HG03196 (cell line): ENCODE measurements at regions not wholly inside any gene's neighbourhood (a gene's known extent, or its start where the extent isn't known, plus 50 kb on each side); places are given as distances from the start of the nearest gene placed in this dataset.

ENCODE experiments used
- ATAC-seq: cut with Tn5 transposase; IDR thresholded peaks from one replicate; pipeline ENCODE4 v1.9.1; 2021; ENCODE audit not compliant: unreplicated experiment

DNA sequence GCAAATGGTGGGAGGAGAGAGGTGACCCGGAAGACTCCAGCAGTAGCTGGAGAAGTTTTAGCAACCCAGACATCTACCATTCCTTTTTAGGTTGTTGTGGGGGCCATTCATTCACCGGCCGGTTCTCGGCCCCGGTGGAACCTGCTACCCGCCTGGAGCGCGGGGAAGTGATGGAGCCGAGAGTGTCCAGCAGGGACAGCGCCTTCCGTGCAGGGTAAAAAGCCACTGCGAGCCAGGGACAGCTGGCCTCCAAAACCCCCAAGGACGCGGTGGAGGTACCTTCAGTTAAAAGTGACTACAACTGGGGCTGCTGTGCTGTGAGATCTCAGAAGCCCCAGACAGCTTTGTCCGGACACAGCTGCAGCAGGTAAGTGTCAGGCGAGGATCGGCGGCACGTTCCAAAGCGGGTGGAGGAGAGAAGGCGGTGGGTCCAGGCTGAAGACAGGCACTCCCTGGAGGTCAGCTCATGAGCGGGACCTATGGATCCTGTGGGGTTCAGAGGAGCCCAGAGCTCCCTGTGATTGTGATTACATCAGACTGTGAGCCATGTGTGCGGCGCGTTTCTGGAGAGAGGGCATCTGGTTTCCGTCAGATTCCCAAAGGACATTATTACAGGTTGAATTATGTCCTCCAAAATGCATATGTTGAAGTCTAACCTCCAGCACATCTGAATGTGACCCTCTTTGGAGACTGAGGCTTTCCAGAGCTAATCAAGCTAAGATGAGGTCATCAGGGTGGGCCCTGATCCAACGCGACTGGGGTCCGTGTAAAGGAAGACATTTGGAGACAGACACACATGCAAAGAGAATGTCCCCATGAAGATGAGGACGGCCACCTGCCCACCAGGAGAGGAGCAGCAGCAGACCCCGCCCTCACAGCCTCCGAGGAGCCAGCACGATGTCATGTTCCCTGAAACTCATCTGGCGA lies 276.3 kb downstream of the EIPR1 start:
- ATAC-seq: no peak

- no peak for ATAC-seq
Measured at GRCh38 chr2:3100386-3100785, 277.2 kb downstream of the EIPR1 start.

DNA sequence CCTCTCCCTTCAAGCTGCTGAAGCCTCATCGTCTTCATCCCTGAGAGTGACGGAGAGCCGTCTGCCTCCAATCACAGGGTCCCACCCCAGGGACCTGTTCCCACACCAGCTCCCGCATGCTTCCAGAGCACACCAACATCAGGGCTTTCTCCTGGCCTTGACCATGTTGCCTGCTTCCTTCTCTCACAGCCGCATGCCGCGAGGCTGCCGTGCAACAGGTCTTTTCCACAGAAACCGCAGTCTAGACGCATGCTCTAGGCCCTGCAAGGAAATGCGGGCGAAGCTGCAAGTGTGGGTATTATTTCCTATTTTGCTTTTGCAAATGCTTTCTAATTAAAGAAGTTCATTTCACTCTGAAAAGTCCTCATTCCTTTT lies 277.8 kb downstream of the EIPR1 start:
- no peak for ATAC-seq

GRCh38 chr2:3099145-3099859 lies 278.3 kb downstream of the EIPR1 start:
- no peak for ATAC-seq

GRCh38 chr2:3098231-3098630 lies 279.4 kb downstream of the EIPR1 start:
- ATAC-seq: no peak

DNA sequence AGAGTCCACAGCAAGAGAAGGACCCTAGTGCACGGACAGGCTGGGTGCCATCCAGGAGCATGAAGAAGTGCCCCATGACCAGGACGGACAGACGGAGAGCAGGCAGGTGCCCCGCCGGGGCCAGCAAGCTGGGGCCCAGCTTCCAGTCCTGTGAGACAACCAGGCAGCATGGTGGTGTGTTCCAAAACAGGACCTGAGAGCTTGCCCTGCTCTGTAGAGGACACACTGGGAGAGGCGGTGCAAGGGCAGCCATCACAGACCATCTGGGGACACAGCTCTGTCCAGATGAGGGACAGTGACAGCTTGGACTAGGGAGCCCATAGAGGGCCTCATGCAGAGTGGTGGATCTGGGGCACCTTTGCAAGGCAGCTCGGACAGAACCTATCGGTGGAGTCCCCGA lies 279.8 kb downstream of the EIPR1 start:
- ATAC-seq: no peak

- ATAC-seq: no peak
Measured at GRCh38 chr2:3094999-3095958, 282.3 kb downstream of the EIPR1 start.

DNA sequence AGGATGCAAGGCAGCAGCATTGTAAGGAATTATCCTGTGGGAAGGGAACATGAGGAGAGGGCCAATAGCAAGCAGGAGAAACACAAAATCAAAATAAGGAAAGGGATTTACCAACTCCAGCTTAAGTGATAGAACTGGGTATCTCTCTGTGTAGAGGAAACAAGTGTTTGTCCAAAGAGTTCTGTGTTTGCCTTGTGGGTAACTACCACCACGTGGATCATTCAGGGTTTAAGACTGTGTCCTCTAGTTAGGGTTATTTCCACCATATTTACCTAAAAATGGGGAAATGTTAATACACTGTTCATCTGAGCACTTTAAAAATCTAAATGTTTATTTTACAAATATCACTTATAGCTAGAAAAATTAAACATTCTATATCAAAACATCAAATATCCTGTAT lies 283.3 kb downstream of the EIPR1 start:
- ATAC-seq: no peak

- ATAC-seq: no peak
Measured at GRCh38 chr2:3091696-3092095, 285.9 kb downstream of the EIPR1 start.

DNA sequence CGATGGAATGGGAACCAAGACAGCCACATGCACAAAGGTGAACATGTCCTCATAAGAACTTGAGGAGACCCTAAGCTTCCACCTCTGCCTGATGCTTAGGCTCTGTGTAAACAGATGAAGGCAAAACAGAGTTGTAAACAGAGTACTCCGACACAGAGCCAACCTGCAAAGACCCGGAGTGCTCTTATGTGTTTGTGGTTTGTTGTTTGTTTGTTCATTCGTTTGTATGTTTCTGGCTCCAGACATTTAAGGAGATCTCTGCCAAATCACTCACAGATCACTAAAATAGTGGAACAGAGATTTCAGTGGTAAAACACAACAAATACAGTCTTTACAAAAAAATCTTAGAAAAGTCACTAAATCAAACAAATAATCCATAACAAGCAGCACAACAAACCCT lies 294.9 kb downstream of the EIPR1 start:
- ATAC-seq: no peak

- no peak for ATAC-seq
Measured at GRCh38 chr2:3079959-3080948, 297.4 kb downstream of the EIPR1 start.

GRCh38 chr2:3079466-3079865 lies 298.2 kb downstream of the EIPR1 start:
- no peak for ATAC-seq

DNA sequence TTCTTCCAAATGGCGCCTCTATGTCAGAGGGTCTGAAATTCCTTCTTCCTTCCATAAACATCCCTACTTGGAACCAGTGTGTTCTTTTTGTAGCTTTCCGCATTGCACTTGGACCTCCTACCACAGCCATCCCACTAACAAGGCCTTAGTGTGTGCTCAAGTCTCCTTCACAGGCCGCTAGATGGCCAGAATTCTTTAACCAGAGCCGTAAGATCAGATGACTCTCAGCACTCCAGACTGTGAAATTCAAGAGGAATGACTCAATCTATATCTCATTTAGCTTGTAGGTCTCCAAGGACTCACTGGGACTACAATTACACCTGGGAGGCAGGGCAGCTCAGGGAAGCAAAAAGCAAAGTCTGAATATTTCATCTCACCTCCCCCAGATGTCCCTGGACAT lies 298.9 kb downstream of the EIPR1 start:
- ATAC-seq: no peak

- ATAC-seq: no peak
Measured at GRCh38 chr2:3076848-3077642, 300.6 kb downstream of the EIPR1 start.

DNA sequence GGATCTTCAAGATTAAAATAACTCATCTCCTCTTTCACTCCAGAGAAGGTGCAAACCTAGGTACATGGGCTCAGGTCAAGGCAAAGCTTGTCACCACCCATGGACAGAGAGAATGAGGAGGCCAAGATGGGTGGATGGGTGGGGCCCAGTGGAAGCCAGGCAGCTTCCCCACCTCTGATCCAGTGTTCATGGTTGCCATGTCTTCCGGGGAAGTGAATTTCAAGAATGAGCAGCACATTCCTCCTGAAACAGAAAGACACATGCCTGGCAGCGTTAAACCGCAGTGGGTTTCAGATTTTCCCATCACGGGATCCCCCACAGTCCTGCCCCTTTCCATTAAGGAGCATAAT lies 301.7 kb downstream of the EIPR1 start:
- no peak for ATAC-seq

DNA sequence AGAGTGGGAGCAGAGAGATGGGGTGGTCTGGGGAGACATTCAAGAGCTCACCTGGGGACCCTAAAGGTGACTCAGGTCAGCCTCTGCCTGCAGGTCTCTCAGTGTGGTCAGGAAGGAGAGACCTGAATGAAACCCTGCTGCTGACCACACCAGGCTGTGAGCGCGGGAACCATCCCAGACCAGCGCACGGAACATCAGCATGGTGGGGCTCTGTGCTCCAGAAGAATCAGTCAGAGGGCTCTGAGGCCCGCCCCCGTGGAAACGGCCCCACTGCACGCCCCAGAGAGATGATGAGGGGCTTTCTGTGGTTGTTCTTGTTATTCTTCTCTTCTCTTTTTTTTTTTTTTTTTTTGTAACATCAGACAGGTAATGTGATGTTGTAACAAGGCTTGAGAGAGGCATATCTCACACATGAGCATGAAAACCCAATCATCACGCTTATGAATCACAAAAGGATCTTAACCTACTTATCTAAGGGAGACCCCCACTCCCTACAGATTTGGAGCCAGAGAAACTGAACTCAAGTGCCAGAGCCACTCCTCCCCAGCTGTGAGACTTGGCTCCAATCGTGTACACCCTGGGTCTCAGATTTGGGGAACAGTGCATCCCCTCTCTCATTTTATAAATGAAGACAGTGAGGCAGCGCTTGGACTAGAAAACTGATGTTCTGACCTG lies 302.2 kb downstream of the EIPR1 start:
- ATAC-seq: no peak

- ATAC-seq: no peak
Measured at GRCh38 chr2:3073704-3074103, 303.9 kb downstream of the EIPR1 start.

DNA sequence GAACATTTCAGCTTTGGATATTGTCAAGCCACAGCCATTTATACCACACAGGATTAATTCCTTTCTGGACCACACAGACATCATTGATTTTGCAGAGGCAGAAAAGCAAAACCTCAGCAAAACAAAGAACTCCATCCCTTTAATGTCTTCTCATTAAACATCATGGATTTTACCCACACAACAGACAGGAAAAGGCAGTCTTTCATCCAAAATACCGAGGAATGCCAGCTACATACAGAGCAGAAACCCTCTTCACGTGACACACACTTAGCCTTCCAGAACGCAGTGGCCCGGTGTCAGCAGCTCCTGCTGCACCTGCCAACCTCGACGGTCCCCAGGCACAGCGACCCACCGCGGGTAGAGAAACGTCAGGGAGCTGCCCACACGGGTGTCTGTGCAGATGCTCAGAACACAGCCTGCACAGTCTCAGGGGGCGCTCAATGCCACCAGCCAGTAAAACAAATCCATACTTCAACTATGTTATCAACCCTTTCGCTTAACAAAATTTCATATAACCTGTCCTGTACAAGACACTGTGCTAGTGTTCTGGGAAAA lies 304.5 kb downstream of the EIPR1 start:
- ATAC-seq: no peak
